H1 (cell line): ENCODE measurements at regions not wholly inside any gene's neighbourhood (a gene's known extent, or its start where the extent isn't known, plus 50 kb on each side); places are given as distances from the start of the nearest gene placed in this dataset.

ENCODE experiments used
- CREB1 ChIP-seq: IDR thresholded peaks from 2 replicates; pipeline ENCODE4 v1.6.1; 2012; ENCODE audit warnings: inconsistent platforms
- CTCF ChIP-seq, 3 experiments: IDR thresholded peaks; 1 replicate in 2 of 3; 2 replicates in 1 of 3; pipeline versions ENCODE4 v1.5.1 to v1.6.1; 2011; ENCODE audit warnings: low read length in 3 of 3, mild to moderate bottlenecking in 3 of 3, inconsistent platforms in 2 of 3, low read depth in 1 of 3, moderate library complexity in 1 of 3; ENCODE audit not compliant: insufficient read depth in 1 of 3; ENCODE audit errors: control extremely low read depth in 1 of 3
- E2F6 ChIP-seq: IDR thresholded peaks from 2 replicates; pipeline ENCODE4 v1.6.1; 2012; ENCODE audit warnings: inconsistent platforms
- JUN ChIP-seq: IDR thresholded peaks from 2 replicates; pipeline ENCODE4 v1.6.1; 2011; ENCODE audit warnings: low read depth, mild to moderate bottlenecking, improper control_type of control experiment, low read length
- POLR2A ChIP-seq, 2 experiments: IDR thresholded peaks; 1 replicate in 1 of 2; 2 replicates in 1 of 2; pipeline ENCODE4 v1.6.1; 2011; ENCODE audit warnings: low read depth in 2 of 2, low read length in 2 of 2, mild to moderate bottlenecking in 2 of 2; ENCODE audit errors: control extremely low read depth in 1 of 2
- POLR2AphosphoS5 ChIP-seq: IDR thresholded peaks from 2 replicates; pipeline ENCODE4 v1.6.1; 2011; ENCODE audit warnings: low read depth, low read length
- RAD21 ChIP-seq, 2 experiments: IDR thresholded peaks in 1 of 2; conservative IDR thresholded peaks in 1 of 2; 2 replicates each; pipeline ENCODE4 v1.6.1; 2011; ENCODE audit warnings: low read depth in 2 of 2, low read length in 2 of 2, improper control_type of control experiment in 1 of 2, inconsistent platforms in 1 of 2, mild to moderate bottlenecking in 1 of 2, moderate library complexity in 1 of 2
- RBBP5 ChIP-seq: IDR thresholded peaks from 2 replicates; pipeline ENCODE4 v1.7.1; 2012; ENCODE audit warnings: low read depth, mild to moderate bottlenecking, inconsistent platforms, low read length, moderate library complexity, borderline replicate concordance
- RFX5 ChIP-seq: IDR thresholded peaks from 2 replicates; pipeline ENCODE4 v1.6.1; 2011; ENCODE audit warnings: low read depth, low read length, improper control_type of control experiment, borderline replicate concordance
- RNF2 ChIP-seq: fragments of 200-900, 300-1000 bp; sonication (generic); IDR thresholded peaks from 2 replicates; pipeline ENCODE4 v1.7.1; 2016; ENCODE audit warnings: borderline replicate concordance, low read depth, mild to moderate bottlenecking, antibody characterized with exemption, low read length; ENCODE audit not compliant: poor library complexity, severe bottlenecking; ENCODE audit errors: missing control alignments
- SAP30 ChIP-seq: fragments of 300-600 bp; sonication (generic); IDR thresholded peaks from 2 replicates; pipeline ENCODE4 v1.7.1; 2012; ENCODE audit warnings: low read length, moderate library complexity, mild to moderate bottlenecking, inconsistent platforms; ENCODE audit not compliant: insufficient read depth, insufficient replicate concordance
- TAF7 ChIP-seq: optimal IDR thresholded peaks from 2 replicates; pipeline ENCODE3; 2011; ENCODE audit warnings: low read depth, mild to moderate bottlenecking, inconsistent platforms, low read length, moderate library complexity, borderline replicate concordance
- TF ChIP-seq, protein P1 (sequence below): IDR thresholded peaks from 2 replicates; pipeline ENCODE4 v1.6.1; 2012; ENCODE audit warnings: inconsistent platforms

GRCh38 chr16:29141586-29142324 lies 156.9 kb downstream of the LAT start:
- TF ChIP-seq SAP30 (no peak), RNF2 (no peak), RAD21 (IDR thresholded peaks at IDR 0.05 in 1 of 2, conservative IDR thresholded peaks at IDR 0.05 in 1 of 2; ENCODE audit: low read depth in 2 of 2, low read length in 2 of 2) (no peak), RBBP5 (no peak), JUN (no peak), CREB1 (no peak), E2F6 (no peak), POLR2AphosphoS5 (no peak), POLR2A (IDR thresholded peaks at IDR 0.05; ENCODE audit: control extremely low read depth in 1 of 2, low read depth in 2 of 2, low read length in 2 of 2) (no peak), RFX5 (no peak), CTCF (IDR thresholded peaks at IDR 0.05; ENCODE audit: control extremely low read depth in 1 of 3, insufficient read depth in 1 of 3, low read depth in 1 of 3, low read length in 3 of 3) (no peak), TAF7 (no peak)
- TF ChIP-seq, protein P1, sequence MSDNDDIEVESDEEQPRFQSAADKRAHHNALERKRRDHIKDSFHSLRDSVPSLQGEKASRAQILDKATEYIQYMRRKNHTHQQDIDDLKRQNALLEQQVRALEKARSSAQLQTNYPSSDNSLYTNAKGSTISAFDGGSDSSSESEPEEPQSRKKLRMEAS, result no peak
